ENCODE measurements at regions not wholly inside any gene's neighbourhood (a gene's known extent, or its start where the extent isn't known, plus 50 kb on each side); places are given as distances from the start of the nearest gene placed in this dataset.
"Not testable (repeated sequence)": the region's sequence is repeated elsewhere in the genome, so short reads cannot be mapped to it uniquely, and the experiment has no call there.

- H3K27ac Mint-ChIP-seq = no peak overlapping the region
- H3K4me3 Mint-ChIP-seq = no peak overlapping the region
- peaks cover 6% of the 10 kb centered on the region for H3K27me3 Mint-ChIP-seq (ENCODE audit: low read depth)
- no peak for DNase-seq
- H3K9me3 Mint-ChIP-seq = no peaks in the 10 kb centered on the region
- no peaks in the 10 kb centered on the region for H3K4me1 Mint-ChIP-seq (ENCODE audit: low read depth)
- CTCF ChIA-PET = no interaction called here
- intact Hi-C loops (cut with micrococcal nuclease) = no loop called here
- H3K36me3 Mint-ChIP-seq (ENCODE audit: low read depth) = no peaks in the 10 kb centered on the region
Observed at GRCh38 chr9:2395814-2396612, 225.6 kb upstream of the VLDLR start.

GRCh38 chr9:2396622-2397285 lies 224.8 kb upstream of the VLDLR start:
- intact Hi-C loops (cut with micrococcal nuclease) = no loop called here
- CTCF ChIA-PET = no interaction called here
- H3K36me3 Mint-ChIP-seq (ENCODE audit: low read depth) = no peaks in the 10 kb centered on the region

GRCh38 chr9:2397875-2398274 lies 223.7 kb upstream of the VLDLR start:
- CTCF ChIA-PET; H3K4me1 Mint-ChIP-seq (ENCODE audit: low read depth); DNase-seq; H3K9me3 Mint-ChIP-seq; H3K4me3 Mint-ChIP-seq; H3K27me3 Mint-ChIP-seq (ENCODE audit: low read depth); H3K27ac Mint-ChIP-seq; H3K36me3 Mint-ChIP-seq (ENCODE audit: low read depth); intact Hi-C loops (cut with micrococcal nuclease): not testable (repeated sequence)

More at GRCh38 chr9:2396622-2397285, 224.8 kb upstream of the VLDLR start:
- Mint-ChIP-seq H3K27ac (no peak overlapping the region), H3K4me1 (ENCODE audit: low read depth) (no peaks in the 10 kb centered on the region), H3K9me3 (no peaks in the 10 kb centered on the region), H3K4me3 (no peak overlapping the region), H3K27me3 (ENCODE audit: low read depth) (peaks cover 8% of the 10 kb centered on the region)
- no peak for DNase-seq

GRCh38 chr9:2401746-2402145 lies 219.8 kb upstream of the VLDLR start:
- H3K4me3 Mint-ChIP-seq; H3K4me1 Mint-ChIP-seq (ENCODE audit: low read depth); intact Hi-C loops (cut with micrococcal nuclease); CTCF ChIA-PET; H3K36me3 Mint-ChIP-seq (ENCODE audit: low read depth); H3K27ac Mint-ChIP-seq; DNase-seq; H3K9me3 Mint-ChIP-seq: not testable (repeated sequence)
- H3K27me3 Mint-ChIP-seq (ENCODE audit: low read depth) = peaks cover 11% of the 10 kb centered on the region

GRCh38 chr9:2403701-2404100 lies 217.9 kb upstream of the VLDLR start:
- DNase-seq = no peak
- Mint-ChIP-seq H3K36me3 (ENCODE audit: low read depth) (no peaks in the 10 kb centered on the region), H3K9me3 (peaks cover 10% of the 10 kb centered on the region), H3K4me1 (ENCODE audit: low read depth) (no peaks in the 10 kb centered on the region), H3K4me3 (no peak overlapping the region), H3K27ac (no peak overlapping the region), H3K27me3 (ENCODE audit: low read depth) (peaks cover 11% of the 10 kb centered on the region)
- CTCF ChIA-PET = interaction anchor here (0.9 kb wide), 1 partner anchor 187 kb away, joined by 3 read pairs; no protein-coding TSS in a partner anchor
- intact Hi-C loops (cut with micrococcal nuclease) = no loop called here

- no peak for DNase-seq
- Mint-ChIP-seq H3K9me3 (peaks cover 10% of the 10 kb centered on the region), H3K27ac (no peak overlapping the region), H3K27me3 (ENCODE audit: low read depth) (peaks cover 5% of the 10 kb centered on the region), H3K4me3 (no peak overlapping the region), H3K36me3 (ENCODE audit: low read depth) (no peaks in the 10 kb centered on the region), H3K4me1 (ENCODE audit: low read depth) (no peaks in the 10 kb centered on the region)
- CTCF ChIA-PET = no interaction called here
- intact Hi-C loops (cut with micrococcal nuclease) = no loop called here
Observed at GRCh38 chr9:2406252-2406651, 215.3 kb upstream of the VLDLR start.

- Mint-ChIP-seq H3K9me3 (peaks cover 10% of the 10 kb centered on the region), H3K4me1 (ENCODE audit: low read depth) (no peaks in the 10 kb centered on the region), H3K4me3 (no peak overlapping the region), H3K27me3 (ENCODE audit: low read depth) (peaks cover 3% of the 10 kb centered on the region), H3K36me3 (ENCODE audit: low read depth) (no peaks in the 10 kb centered on the region), H3K27ac (no peak overlapping the region)
- no peak for DNase-seq
- intact Hi-C loops (cut with micrococcal nuclease) = no loop called here
- CTCF ChIA-PET = no interaction called here
Observed at GRCh38 chr9:2407450-2407849, 214.1 kb upstream of the VLDLR start.

- DNase-seq = no peak
- Mint-ChIP-seq H3K27me3 (ENCODE audit: low read depth) (no peaks in the 10 kb centered on the region), H3K4me1 (ENCODE audit: low read depth) (no peaks in the 10 kb centered on the region), H3K36me3 (ENCODE audit: low read depth) (no peaks in the 10 kb centered on the region), H3K4me3 (no peak overlapping the region), H3K9me3 (no peaks in the 10 kb centered on the region), H3K27ac (no peak overlapping the region)
- CTCF ChIA-PET = interaction anchor here (0.7 kb wide), 1 partner anchor 95 kb away, joined by 3 read pairs; no protein-coding TSS in a partner anchor
- intact Hi-C loops (cut with micrococcal nuclease) = no loop called here
Observed at GRCh38 chr9:2411459-2412215, 209.9 kb upstream of the VLDLR start.

GRCh38 chr9:2413160-2413805 lies 208.3 kb upstream of the VLDLR start:
- CTCF ChIA-PET = no interaction called here
- H3K4me1 Mint-ChIP-seq (ENCODE audit: low read depth) = no peaks in the 10 kb centered on the region
- no peak for DNase-seq
- peaks cover 2% of the 10 kb centered on the region for H3K27me3 Mint-ChIP-seq (ENCODE audit: low read depth)
- H3K27ac Mint-ChIP-seq = no peak overlapping the region
- H3K36me3 Mint-ChIP-seq (ENCODE audit: low read depth) = no peaks in the 10 kb centered on the region
- H3K9me3 Mint-ChIP-seq = no peaks in the 10 kb centered on the region
- no peak overlapping the region for H3K4me3 Mint-ChIP-seq
- intact Hi-C loops (cut with micrococcal nuclease) = no loop called here

GRCh38 chr9:2414465-2414864 lies 207.1 kb upstream of the VLDLR start:
- Mint-ChIP-seq H3K9me3 (no peaks in the 10 kb centered on the region), H3K27me3 (ENCODE audit: low read depth) (peaks cover 3% of the 10 kb centered on the region), H3K4me3 (no peak overlapping the region), H3K36me3 (ENCODE audit: low read depth) (no peaks in the 10 kb centered on the region), H3K4me1 (ENCODE audit: low read depth) (no peaks in the 10 kb centered on the region), H3K27ac (no peak overlapping the region)
- intact Hi-C loops (cut with micrococcal nuclease) = no loop called here
- no peak for DNase-seq
- CTCF ChIA-PET = no interaction called here

- no peaks in the 10 kb centered on the region for H3K36me3 Mint-ChIP-seq (ENCODE audit: low read depth)
- CTCF ChIA-PET = no interaction called here
Observed at GRCh38 chr9:2415326-2415725, 206.3 kb upstream of the VLDLR start.

GRCh38 chr9:2417730-2418129 lies 203.9 kb upstream of the VLDLR start:
- intact Hi-C loops (cut with micrococcal nuclease) = no loop called here
- Mint-ChIP-seq H3K27ac (no peak overlapping the region), H3K36me3 (ENCODE audit: low read depth) (no peaks in the 10 kb centered on the region), H3K4me3 (no peak overlapping the region), H3K9me3 (no peaks in the 10 kb centered on the region), H3K4me1 (ENCODE audit: low read depth) (no peaks in the 10 kb centered on the region), H3K27me3 (ENCODE audit: low read depth) (peaks cover 3% of the 10 kb centered on the region)
- CTCF ChIA-PET = no interaction called here
- DNase-seq = no peak

More at GRCh38 chr9:2415326-2415725, 206.3 kb upstream of the VLDLR start:
- Mint-ChIP-seq H3K9me3 (no peaks in the 10 kb centered on the region), H3K27ac (no peak overlapping the region), H3K4me3 (no peak overlapping the region), H3K4me1 (ENCODE audit: low read depth) (no peaks in the 10 kb centered on the region), H3K27me3 (ENCODE audit: low read depth) (peaks cover 3% of the 10 kb centered on the region)
- DNase-seq = no peak
- intact Hi-C loops (cut with micrococcal nuclease) = no loop called here
